HEK293 (cell line): ENCODE measurements at regions not wholly inside any gene's neighbourhood (a gene's known extent, or its start where the extent isn't known, plus 50 kb on each side); places are given as distances from the start of the nearest gene placed in this dataset.

Source experiments
- CTCF ChIA-PET: fragments of 350-600 bp; formaldehyde crosslinking; extraction: SDS; loops from one replicate; lab custom pipeline; 2021; ENCODE audit warnings: antibody characterized with exemption; lab: Yijun Ruan, JAX
- POLR2A ChIA-PET: fragments of 300-600 bp; formaldehyde crosslinking; extraction: SDS; loops from one replicate; lab custom pipeline; 2020; ENCODE audit warnings: antibody characterized with exemption, inconsistent platforms; lab: Yijun Ruan, JAX
- H3K27ac ChIP-seq: fragments of 200-500 bp; sonication (Bioruptor generic); 2 replicates; pipeline ENCODE4 v1.5.1; 2014; ENCODE audit warnings: low read depth, low read length, control low read depth, inconsistent platforms; ENCODE audit errors: extremely low read depth
- H3K36me3 ChIP-seq, 2 experiments: fragments of 200-500 bp in 1 of 2; sonication (Bioruptor generic) in 1 of 2; 1 replicate in 1 of 2; 2 replicates in 1 of 2; pipeline ENCODE4 v1.5.1; 2014 to 2017; ENCODE audit warnings: inconsistent platforms in 2 of 2, low read length in 2 of 2; ENCODE audit not compliant: control insufficient read depth in 2 of 2, insufficient read depth in 1 of 2
- H3K4me1 ChIP-seq: fragments of 200-500 bp; sonication (Bioruptor generic); 2 replicates; pipeline ENCODE4 v1.5.1; 2014; ENCODE audit warnings: mild to moderate bottlenecking, low read length, inconsistent platforms; ENCODE audit not compliant: control insufficient read depth, insufficient read depth
- H3K4me3 ChIP-seq: 2 replicates; pipeline ENCODE4 v1.5.1; 2011; ENCODE audit warnings: low read depth, mild to moderate bottlenecking, control low read depth, low read length, moderate library complexity
- H3K9me3 ChIP-seq: fragments of 200-500 bp; sonication (Bioruptor generic); 2 replicates; pipeline ENCODE4 v1.5.1; 2014; ENCODE audit warnings: low read depth, low read length, inconsistent platforms; ENCODE audit not compliant: control insufficient read depth, insufficient read depth
- FEZF1 ChIP-seq: fragments of 450-650 bp; formaldehyde crosslinking; IDR thresholded peaks from 2 replicates; pipeline ENCODE4 v1.5.1; 2016; ENCODE audit warnings: missing biosample characterization, missing genetic modification characterization
- GLI2 ChIP-seq: fragments of 450-650 bp; formaldehyde crosslinking; IDR thresholded peaks from 2 replicates; pipeline ENCODE4; 2017; ENCODE audit warnings: missing biosample characterization, missing genetic modification characterization, low read depth, borderline replicate concordance
- IKZF3 ChIP-seq: fragments of 450-650 bp; IDR thresholded peaks from 2 replicates; pipeline ENCODE4 v1.5.0; 2018; ENCODE audit warnings: missing biosample characterization, mild to moderate bottlenecking, missing genetic modification characterization, moderate library complexity
- KLF7 ChIP-seq: fragments of 450-650 bp; formaldehyde crosslinking; IDR thresholded peaks from 2 replicates; pipeline ENCODE4 v1.5.1; 2016; ENCODE audit warnings: missing biosample characterization, missing genetic modification characterization, borderline replicate concordance
- KLF9 ChIP-seq: fragments of 450-650 bp; formaldehyde crosslinking; IDR thresholded peaks from 2 replicates; pipeline ENCODE4 v1.5.1; 2016; ENCODE audit warnings: missing biosample characterization, missing genetic modification characterization, low read depth
- ZFP3 ChIP-seq: fragments of 450-650 bp; formaldehyde crosslinking; IDR thresholded peaks from 2 replicates; pipeline ENCODE4 v1.5.1; 2016; ENCODE audit warnings: low read depth, missing biosample characterization, missing genetic modification characterization
- ZNF140 ChIP-seq: fragments of 450-650 bp; formaldehyde crosslinking; IDR thresholded peaks from 2 replicates; pipeline ENCODE4 v1.5.1; 2016; ENCODE audit warnings: missing biosample characterization, missing genetic modification characterization
- ZNF19 ChIP-seq: fragments of 450-650 bp; formaldehyde crosslinking; IDR thresholded peaks from 2 replicates; pipeline ENCODE4; 2016; ENCODE audit warnings: missing biosample characterization, missing genetic modification characterization, low read depth
- ZNF202 ChIP-seq: fragments of 450-650 bp; formaldehyde crosslinking; IDR thresholded peaks from 2 replicates; pipeline ENCODE4 v1.5.1; 2016; ENCODE audit warnings: missing biosample characterization, missing genetic modification characterization, borderline replicate concordance
- ZNF211 ChIP-seq: fragments of 450-650 bp; formaldehyde crosslinking; IDR thresholded peaks from 2 replicates; pipeline ENCODE4 v1.5.1; 2016; ENCODE audit warnings: low read depth, missing biosample characterization, missing genetic modification characterization
- ZNF223 ChIP-seq: fragments of 450-650 bp; formaldehyde crosslinking; IDR thresholded peaks from 2 replicates; pipeline ENCODE4 v1.5.1; 2016; ENCODE audit warnings: missing biosample characterization, missing genetic modification characterization
- ZNF292 ChIP-seq: fragments of 450-650 bp; formaldehyde crosslinking; IDR thresholded peaks from 2 replicates; pipeline ENCODE4 v1.5.1; 2016; ENCODE audit warnings: low read depth, missing biosample characterization, missing genetic modification characterization, borderline replicate concordance
- ZNF311 ChIP-seq: fragments of 450-650 bp; formaldehyde crosslinking; IDR thresholded peaks from 2 replicates; pipeline ENCODE4 v1.5.1; 2017; ENCODE audit warnings: missing biosample characterization, missing genetic modification characterization, borderline replicate concordance
- ZNF366 ChIP-seq: fragments of 450-650 bp; formaldehyde crosslinking; conservative IDR thresholded peaks from 2 replicates; pipeline ENCODE4 v1.5.1; 2016; ENCODE audit warnings: missing biosample characterization, missing genetic modification characterization
- ZNF391 ChIP-seq: fragments of 450-650 bp; formaldehyde crosslinking; IDR thresholded peaks from 2 replicates; pipeline ENCODE4 v1.5.1; 2016; ENCODE audit warnings: low read depth, missing biosample characterization, missing genetic modification characterization, borderline replicate concordance
- ZNF423 ChIP-seq: fragments of 450-650 bp; formaldehyde crosslinking; IDR thresholded peaks from 2 replicates; pipeline ENCODE4 v1.5.1; 2016; ENCODE audit warnings: missing biosample characterization, missing genetic modification characterization
- ZNF433 ChIP-seq: fragments of 450-650 bp; formaldehyde crosslinking; IDR thresholded peaks from 2 replicates; pipeline ENCODE4 v1.5.1; 2016; ENCODE audit warnings: missing biosample characterization, missing genetic modification characterization, low read depth
- ZNF521 ChIP-seq: fragments of 450-650 bp; formaldehyde crosslinking; IDR thresholded peaks from 2 replicates; pipeline ENCODE4 v1.5.1; 2017; ENCODE audit warnings: missing biosample characterization, mild to moderate bottlenecking, missing genetic modification characterization
- ZNF544 ChIP-seq: fragments of 450-650 bp; formaldehyde crosslinking; IDR thresholded peaks from 2 replicates; pipeline ENCODE4 v1.5.0; 2017; ENCODE audit warnings: missing biosample characterization, missing genetic modification characterization
- ZNF707 ChIP-seq: fragments of 450-650 bp; formaldehyde crosslinking; IDR thresholded peaks from 2 replicates; pipeline ENCODE4 v1.5.1; 2016; ENCODE audit warnings: missing biosample characterization, missing genetic modification characterization
- ZNF768 ChIP-seq: fragments of 450-650 bp; formaldehyde crosslinking; IDR thresholded peaks from 2 replicates; pipeline ENCODE4 v1.5.1; 2018; ENCODE audit warnings: missing biosample characterization, mild to moderate bottlenecking, missing genetic modification characterization
- ZNF792 ChIP-seq: fragments of 450-650 bp; formaldehyde crosslinking; IDR thresholded peaks from 2 replicates; pipeline ENCODE4 v1.5.1; 2016; ENCODE audit warnings: missing biosample characterization, missing genetic modification characterization
- ZXDB ChIP-seq: fragments of 450-650 bp; formaldehyde crosslinking; IDR thresholded peaks from 2 replicates; pipeline ENCODE4 v1.5.1; 2016; ENCODE audit warnings: missing biosample characterization, missing genetic modification characterization
- TF ChIP-seq, protein P1 (sequence below): fragments of 450-650 bp; formaldehyde crosslinking; IDR thresholded peaks from 2 replicates; pipeline ENCODE4 v1.5.1; 2016; ENCODE audit warnings: missing biosample characterization, missing genetic modification characterization
- TF ChIP-seq, protein P2 (sequence below): fragments of 450-650 bp; formaldehyde crosslinking; IDR thresholded peaks from 2 replicates; pipeline ENCODE4 v1.5.1; 2016; ENCODE audit warnings: missing biosample characterization, missing genetic modification characterization
- TF ChIP-seq, protein P3 (sequence below): fragments of 450-650 bp; formaldehyde crosslinking; IDR thresholded peaks from 2 replicates; pipeline ENCODE4 v1.5.1; 2016; ENCODE audit warnings: missing biosample characterization, missing genetic modification characterization
- TF ChIP-seq, protein P4 (sequence below): fragments of 450-650 bp; formaldehyde crosslinking; IDR thresholded peaks from 2 replicates; pipeline ENCODE4 v1.5.1; 2016; ENCODE audit warnings: missing biosample characterization, missing genetic modification characterization
- TF ChIP-seq, protein P5 (sequence below): fragments of 450-650 bp; formaldehyde crosslinking; IDR thresholded peaks from 2 replicates; pipeline ENCODE4 v1.5.1; 2016; ENCODE audit warnings: missing biosample characterization, missing genetic modification characterization
- TF ChIP-seq, protein P6 (sequence below): fragments of 450-650 bp; formaldehyde crosslinking; IDR thresholded peaks from 2 replicates; pipeline ENCODE4 v1.5.1; 2017; ENCODE audit warnings: missing biosample characterization, missing genetic modification characterization

DNA sequence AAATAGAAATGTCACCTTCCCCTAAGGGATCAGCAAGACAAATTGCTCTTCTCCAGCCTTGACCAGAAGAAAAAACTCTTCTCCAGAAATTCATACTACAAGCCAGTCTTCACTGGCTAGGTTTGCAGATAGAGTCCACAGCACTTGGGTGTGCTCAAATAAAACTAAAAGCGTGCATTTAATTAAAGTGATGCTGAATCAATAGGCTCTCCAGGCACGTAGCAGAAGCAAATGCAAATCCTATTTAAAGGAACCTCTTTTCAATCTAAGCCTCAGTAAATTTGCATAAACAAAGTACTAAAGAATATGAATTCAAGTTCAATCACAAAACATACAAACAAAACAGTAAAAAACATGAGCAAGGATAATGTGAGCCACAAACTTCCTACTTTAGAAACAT is 744.4 kb upstream of the FANCL start:
- CTCF ChIA-PET: no interaction called here
- H3K4me3 ChIP-seq: no peak overlapping the region
- H3K36me3 ChIP-seq: no peaks in the 10 kb centered on the region
- no peak overlapping the region for H3K27ac ChIP-seq
- TF ChIP-seq FEZF1 (no peak), ZNF19 (tag by site-specific recombination) (no peak), ZNF366 (tag by site-specific recombination) (no peak), ZNF391 (tag by site-specific recombination) (no peak), ZNF433 (tag by site-specific recombination) (no peak), KLF9 (tag by site-specific recombination) (no peak), ZNF768 (tag by site-specific recombination) (no peak), ZNF223 (tag by site-specific recombination) (no peak), ZNF211 (tag by site-specific recombination) (no peak), KLF7 (tag by site-specific recombination) (no peak), ZNF140 (tag by site-specific recombination) (no peak), ZNF423 (tag by site-specific recombination) (no peak)
- TF ChIP-seq, protein P1, sequence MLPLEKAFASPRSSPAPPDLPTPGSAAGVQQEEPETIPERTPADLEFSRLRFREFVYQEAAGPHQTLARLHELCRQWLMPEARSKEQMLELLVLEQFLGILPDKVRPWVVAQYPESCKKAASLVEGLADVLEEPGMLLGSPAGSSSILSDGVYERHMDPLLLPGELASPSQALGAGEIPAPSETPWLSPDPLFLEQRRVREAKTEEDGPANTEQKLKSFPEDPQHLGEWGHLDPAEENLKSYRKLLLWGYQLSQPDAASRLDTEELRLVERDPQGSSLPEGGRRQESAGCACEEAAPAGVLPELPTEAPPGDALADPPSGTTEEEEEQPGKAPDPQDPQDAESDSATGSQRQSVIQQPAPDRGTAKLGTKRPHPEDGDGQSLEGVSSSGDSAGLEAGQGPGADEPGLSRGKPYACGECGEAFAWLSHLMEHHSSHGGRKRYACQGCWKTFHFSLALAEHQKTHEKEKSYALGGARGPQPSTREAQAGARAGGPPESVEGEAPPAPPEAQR (tag by site-specific recombination): no peak
- TF ChIP-seq, protein P2, sequence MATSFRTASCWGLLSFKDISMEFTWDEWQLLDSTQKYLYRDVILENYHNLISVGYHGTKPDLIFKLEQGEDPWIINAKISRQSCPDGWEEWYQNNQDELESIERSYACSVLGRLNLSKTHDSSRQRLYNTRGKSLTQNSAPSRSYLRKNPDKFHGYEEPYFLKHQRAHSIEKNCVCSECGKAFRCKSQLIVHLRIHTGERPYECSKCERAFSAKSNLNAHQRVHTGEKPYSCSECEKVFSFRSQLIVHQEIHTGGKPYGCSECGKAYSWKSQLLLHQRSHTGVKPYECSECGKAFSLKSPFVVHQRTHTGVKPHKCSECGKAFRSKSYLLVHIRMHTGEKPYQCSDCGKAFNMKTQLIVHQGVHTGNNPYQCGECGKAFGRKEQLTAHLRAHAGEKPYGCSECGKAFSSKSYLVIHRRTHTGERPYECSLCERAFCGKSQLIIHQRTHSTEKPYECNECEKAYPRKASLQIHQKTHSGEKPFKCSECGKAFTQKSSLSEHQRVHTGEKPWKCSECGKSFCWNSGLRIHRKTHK: no peak
- TF ChIP-seq, protein P3, sequence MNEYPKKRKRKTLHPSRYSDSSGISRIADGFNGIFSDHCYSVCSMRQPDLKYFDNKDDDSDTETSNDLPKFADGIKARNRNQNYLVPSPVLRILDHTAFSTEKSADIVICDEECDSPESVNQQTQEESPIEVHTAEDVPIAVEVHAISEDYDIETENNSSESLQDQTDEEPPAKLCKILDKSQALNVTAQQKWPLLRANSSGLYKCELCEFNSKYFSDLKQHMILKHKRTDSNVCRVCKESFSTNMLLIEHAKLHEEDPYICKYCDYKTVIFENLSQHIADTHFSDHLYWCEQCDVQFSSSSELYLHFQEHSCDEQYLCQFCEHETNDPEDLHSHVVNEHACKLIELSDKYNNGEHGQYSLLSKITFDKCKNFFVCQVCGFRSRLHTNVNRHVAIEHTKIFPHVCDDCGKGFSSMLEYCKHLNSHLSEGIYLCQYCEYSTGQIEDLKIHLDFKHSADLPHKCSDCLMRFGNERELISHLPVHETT (tag by site-specific recombination): no peak
- H3K9me3 ChIP-seq: no peaks in the 10 kb centered on the region
- POLR2A ChIA-PET: no interaction called here
- H3K4me1 ChIP-seq: no peaks in the 10 kb centered on the region

DNA sequence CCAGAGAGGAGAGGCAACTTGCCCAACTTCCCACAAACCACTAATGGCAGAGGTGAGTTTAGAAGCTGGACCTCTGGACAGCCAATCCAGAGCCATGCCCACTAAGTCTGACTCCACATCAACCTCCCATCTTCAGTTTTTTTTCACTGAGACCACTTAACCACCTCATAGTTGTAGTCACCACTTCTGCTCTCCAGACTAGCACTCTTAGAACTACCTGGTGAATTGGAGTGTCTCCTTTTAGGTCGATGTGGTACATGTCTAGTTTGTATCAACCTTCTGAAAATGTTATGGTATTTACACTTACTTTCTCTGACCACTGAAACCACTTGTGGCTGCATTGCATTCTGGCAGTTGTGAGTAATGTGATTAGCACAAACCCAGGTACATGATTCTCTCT is 743.6 kb upstream of the FANCL start:
- CTCF ChIA-PET: no interaction called here
- TF ChIP-seq ZNF202 (tag by site-specific recombination) (no peak), ZNF544 (no peak), IKZF3 (no peak), ZNF292 (no peak), ZXDB (no peak), ZNF521 (tag by site-specific recombination) (no peak), ZFP3 (tag by site-specific recombination) (no peak), ZNF311 (tag by site-specific recombination) (no peak), ZNF707 (no peak), GLI2 (tag by site-specific recombination) (no peak), ZNF792 (tag by site-specific recombination) (no peak)
- TF ChIP-seq, protein P4, sequence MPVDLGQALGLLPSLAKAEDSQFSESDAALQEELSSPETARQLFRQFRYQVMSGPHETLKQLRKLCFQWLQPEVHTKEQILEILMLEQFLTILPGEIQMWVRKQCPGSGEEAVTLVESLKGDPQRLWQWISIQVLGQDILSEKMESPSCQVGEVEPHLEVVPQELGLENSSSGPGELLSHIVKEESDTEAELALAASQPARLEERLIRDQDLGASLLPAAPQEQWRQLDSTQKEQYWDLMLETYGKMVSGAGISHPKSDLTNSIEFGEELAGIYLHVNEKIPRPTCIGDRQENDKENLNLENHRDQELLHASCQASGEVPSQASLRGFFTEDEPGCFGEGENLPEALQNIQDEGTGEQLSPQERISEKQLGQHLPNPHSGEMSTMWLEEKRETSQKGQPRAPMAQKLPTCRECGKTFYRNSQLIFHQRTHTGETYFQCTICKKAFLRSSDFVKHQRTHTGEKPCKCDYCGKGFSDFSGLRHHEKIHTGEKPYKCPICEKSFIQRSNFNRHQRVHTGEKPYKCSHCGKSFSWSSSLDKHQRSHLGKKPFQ: no peak
- TF ChIP-seq, protein P5, sequence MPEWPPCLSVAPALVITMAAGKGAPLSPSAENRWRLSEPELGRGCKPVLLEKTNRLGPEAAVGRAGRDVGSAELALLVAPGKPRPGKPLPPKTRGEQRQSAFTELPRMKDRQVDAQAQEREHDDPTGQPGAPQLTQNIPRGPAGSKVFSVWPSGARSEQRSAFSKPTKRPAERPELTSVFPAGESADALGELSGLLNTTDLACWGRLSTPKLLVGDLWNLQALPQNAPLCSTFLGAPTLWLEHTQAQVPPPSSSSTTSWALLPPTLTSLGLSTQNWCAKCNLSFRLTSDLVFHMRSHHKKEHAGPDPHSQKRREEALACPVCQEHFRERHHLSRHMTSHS (tag by site-specific recombination): no peak
- TF ChIP-seq, protein P6, sequence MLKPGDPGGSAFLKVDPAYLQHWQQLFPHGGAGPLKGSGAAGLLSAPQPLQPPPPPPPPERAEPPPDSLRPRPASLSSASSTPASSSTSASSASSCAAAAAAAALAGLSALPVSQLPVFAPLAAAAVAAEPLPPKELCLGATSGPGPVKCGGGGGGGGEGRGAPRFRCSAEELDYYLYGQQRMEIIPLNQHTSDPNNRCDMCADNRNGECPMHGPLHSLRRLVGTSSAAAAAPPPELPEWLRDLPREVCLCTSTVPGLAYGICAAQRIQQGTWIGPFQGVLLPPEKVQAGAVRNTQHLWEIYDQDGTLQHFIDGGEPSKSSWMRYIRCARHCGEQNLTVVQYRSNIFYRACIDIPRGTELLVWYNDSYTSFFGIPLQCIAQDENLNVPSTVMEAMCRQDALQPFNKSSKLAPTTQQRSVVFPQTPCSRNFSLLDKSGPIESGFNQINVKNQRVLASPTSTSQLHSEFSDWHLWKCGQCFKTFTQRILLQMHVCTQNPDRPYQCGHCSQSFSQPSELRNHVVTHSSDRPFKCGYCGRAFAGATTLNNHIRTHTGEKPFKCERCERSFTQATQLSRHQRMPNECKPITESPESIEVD (tag by site-specific recombination): no peak
- TF ChIP-seq, all 188 proteins: peak for 0

More for the DNA sequence above, 743.6 kb upstream of the FANCL start:
- Histone ChIP-seq H3K9me3 (no peaks in the 10 kb centered on the region), H3K4me3 (no peak overlapping the region), H3K27ac (no peak overlapping the region), H3K36me3 (no peaks in the 10 kb centered on the region), H3K4me1 (no peaks in the 10 kb centered on the region)
- POLR2A ChIA-PET: no interaction called here
